ENCODE measurements at regions not wholly inside any gene's neighbourhood (a gene's known extent, or its start where the extent isn't known, plus 50 kb on each side); places are given as distances from the start of the nearest gene placed in this dataset.

- TF ChIP-seq EZH2 (IDR thresholded peaks at IDR 0.05; ENCODE audit: low read length) (no peak), CTCF (optimal IDR thresholded peaks at IDR 0.05 in 1 of 3, IDR thresholded peaks at IDR 0.05 in 1 of 3, conservative IDR thresholded peaks at IDR 0.05 in 1 of 3; ENCODE audit: extremely low read depth in 1 of 3, insufficient read depth in 2 of 3, low read length in 3 of 3) (no peak)
These were observed 104.0 kb downstream of the ZNF22 start for GRCh38 chr10:45104674-45105073.

All from keratinocyte (primary cell).